Endodermal cell (in vitro differentiated cells): ENCODE measurements at regions not wholly inside any gene's neighbourhood (a gene's known extent, or its start where the extent isn't known, plus 50 kb on each side); places are given as distances from the start of the nearest gene placed in this dataset.

Experiments used
- DNase-seq: peaks from one replicate; pipeline ENCODE4 v3.0.0-alpha.2; 2017
- H3K27ac ChIP-seq: 2 replicates; pipeline ENCODE4 v1.5.1; 2013; ENCODE audit warnings: mild to moderate bottlenecking, low read depth, low read length, moderate library complexity
- H3K27me3 ChIP-seq: 2 replicates; pipeline ENCODE4 v1.6.1; 2013; ENCODE audit warnings: mild to moderate bottlenecking, low read length, moderate library complexity; ENCODE audit not compliant: insufficient read depth, control insufficient read depth, poor library complexity, severe bottlenecking
- H3K36me3 ChIP-seq: 2 replicates; pipeline ENCODE4 v1.7.0; 2013; ENCODE audit warnings: mild to moderate bottlenecking, low read length, moderate library complexity; ENCODE audit not compliant: control insufficient read depth, insufficient read depth
- H3K4me1 ChIP-seq: one replicate; pipeline ENCODE4 v1.7.0; 2013; ENCODE audit warnings: low read length; ENCODE audit not compliant: control insufficient read depth, insufficient read depth
- H3K4me3 ChIP-seq: 2 replicates; pipeline ENCODE4 v1.5.1; 2013; ENCODE audit warnings: mild to moderate bottlenecking, low read length, moderate library complexity
- H3K9ac ChIP-seq: 2 replicates; pipeline ENCODE4 v1.6.1; 2013; ENCODE audit warnings: mild to moderate bottlenecking, low read length, moderate library complexity; ENCODE audit not compliant: poor library complexity, severe bottlenecking; ENCODE audit errors: extremely low read depth
- H3K9me3 ChIP-seq: 2 replicates; pipeline ENCODE4 v1.6.1; 2013; ENCODE audit warnings: mild to moderate bottlenecking, low read length, moderate library complexity; ENCODE audit not compliant: control insufficient read depth
- H3K27ac Mint-ChIP-seq: 2 replicates; pipeline ENCODE4 v1.8.0; 2020; ENCODE audit warnings: mixed read lengths
- H3K27me3 Mint-ChIP-seq: 2 replicates; pipeline ENCODE4 v1.8.0; 2021; ENCODE audit warnings: mild to moderate bottlenecking, mixed read lengths; ENCODE audit not compliant: insufficient read depth
- H3K36me3 Mint-ChIP-seq: 2 replicates; pipeline ENCODE4 v1.8.0; 2020; ENCODE audit warnings: low read depth, mixed read lengths
- H3K4me1 Mint-ChIP-seq: 2 replicates; pipeline ENCODE4 v1.8.0; 2020; ENCODE audit warnings: mixed read lengths
- H3K4me3 Mint-ChIP-seq: 2 replicates; pipeline ENCODE4 v1.8.0; 2020; ENCODE audit warnings: mild to moderate bottlenecking, moderate library complexity, mixed read lengths
- H3K9me3 Mint-ChIP-seq: 2 replicates; pipeline ENCODE4 v1.8.0; 2020; ENCODE audit warnings: mild to moderate bottlenecking, mixed read lengths
- CTCF ChIP-seq: fragments of 200-600 bp; sonication (generic); conservative IDR thresholded peaks from 2 replicates; pipeline ENCODE4 v1.5.0; 2021; ENCODE audit warnings: antibody characterized with exemption, mild to moderate bottlenecking
- WGBS, 2 experiments: methylation state at CpG; one replicate each; pipeline versions ENCODE4 v1.1.5 to v1.1.7; 2013; ENCODE audit warnings: missing lambda C conversion rate in 2 of 2, mixed read lengths in 1 of 2; ENCODE audit not compliant: insufficient coverage in 1 of 2, insufficient read length in 1 of 2; 5-methylcytosine and 5-hydroxymethylcytosine counted together

- DNase-seq, result no peak
- no peak overlapping the region for H3K9ac ChIP-seq
- Mint-ChIP-seq H3K36me3 (no peaks in the 10 kb centered on the region), H3K27ac (no peak overlapping the region), H3K9me3 (peaks cover 7% of the 10 kb centered on the region), H3K27me3 (no peaks in the 10 kb centered on the region), H3K4me3 (no peak overlapping the region), H3K4me1 (no peaks in the 10 kb centered on the region)
- TF ChIP-seq CTCF, result no peak
- WGBS, 2 experiments, result 100% methylated on average over 1 of the region's 2 CpGs
- H3K27me3 ChIP-seq, result no peaks in the 10 kb centered on the region
- H3K4me1 ChIP-seq, result no peaks in the 10 kb centered on the region
- H3K36me3 ChIP-seq, result no peaks in the 10 kb centered on the region
- H3K9me3 ChIP-seq, result no peaks in the 10 kb centered on the region
- no peak overlapping the region for H3K4me3 ChIP-seq
- H3K27ac ChIP-seq, result no peak overlapping the region
Measured at GRCh38 chr16:60329108-60329507, 1595.0 kb upstream of the GOT2 start.

GRCh38 chr16:60328152-60328551 lies 1594.0 kb upstream of the GOT2 start:
- H3K9ac ChIP-seq, result no peak overlapping the region
- no peaks in the 10 kb centered on the region for H3K4me1 ChIP-seq
- H3K4me3 Mint-ChIP-seq, result no peak overlapping the region
- H3K27me3 Mint-ChIP-seq, result no peaks in the 10 kb centered on the region
- H3K36me3 Mint-ChIP-seq, result no peaks in the 10 kb centered on the region
- no peak for TF ChIP-seq CTCF
- no peaks in the 10 kb centered on the region for H3K4me1 Mint-ChIP-seq
- H3K36me3 ChIP-seq, result no peaks in the 10 kb centered on the region
- 83% methylated on average over 1 of the region's 1 CpG; no CpG with 5 or more reads in 1 of the 2 experiments for WGBS, 2 experiments
- H3K27me3 ChIP-seq, result no peaks in the 10 kb centered on the region
- DNase-seq, result no peak
- no peak overlapping the region for H3K27ac Mint-ChIP-seq
- H3K9me3 ChIP-seq, result no peaks in the 10 kb centered on the region
- H3K27ac ChIP-seq, result no peak overlapping the region
- H3K4me3 ChIP-seq, result no peak overlapping the region
- H3K9me3 Mint-ChIP-seq, result peaks cover 7% of the 10 kb centered on the region

GRCh38 chr16:60318486-60318885 lies 1584.4 kb upstream of the GOT2 start:
- H3K27ac ChIP-seq, result no peak overlapping the region
- no peaks in the 10 kb centered on the region for H3K36me3 Mint-ChIP-seq
- no peaks in the 10 kb centered on the region for H3K36me3 ChIP-seq
- H3K4me1 Mint-ChIP-seq, result peaks cover 26% of the 10 kb centered on the region
- H3K4me1 ChIP-seq, result peaks cover 9% of the 10 kb centered on the region
- DNase-seq, result no peak
- no peak overlapping the region for H3K27ac Mint-ChIP-seq
- no peaks in the 10 kb centered on the region for H3K27me3 ChIP-seq
- no peak overlapping the region for H3K4me3 ChIP-seq
- H3K9ac ChIP-seq, result no peak overlapping the region
- peaks cover 6% of the 10 kb centered on the region for H3K9me3 Mint-ChIP-seq
- no peak overlapping the region for H3K4me3 Mint-ChIP-seq
- H3K9me3 ChIP-seq, result peaks cover 7% of the 10 kb centered on the region
- TF ChIP-seq CTCF, result no peak
- WGBS, 2 experiments, result 88 to 98% methylated on average over 1 to 2 of the region's 2 CpGs
- no peaks in the 10 kb centered on the region for H3K27me3 Mint-ChIP-seq
